ENCODE measurements at regions not wholly inside any gene's neighbourhood (a gene's known extent, or its start where the extent isn't known, plus 50 kb on each side); places are given as distances from the start of the nearest gene placed in this dataset.

- 82% methylated on average over 6 of the region's 6 CpGs for WGBS (ENCODE audit: insufficient coverage)
- Histone ChIP-seq H3K79me2 (ENCODE audit: control insufficient read depth, insufficient read depth, low read length) (no peaks in the 10 kb centered on the region), H3K4me1 (ENCODE audit: control insufficient read depth in 2 of 2, insufficient read depth in 2 of 2, low read length in 2 of 2) (no peaks in the 10 kb centered on the region), H2AFZ (ENCODE audit: insufficient read depth, low read depth, low read length, poor library complexity, severe bottlenecking) (no peak overlapping the region), H3K36me3 (replicated peaks in 1 of 2; ENCODE audit: control extremely low read depth in 1 of 2, control insufficient read depth in 1 of 2, extremely low read depth in 1 of 2, insufficient read depth in 2 of 2, low read length in 1 of 2) (no peaks in the 10 kb centered on the region), H3K4me2 (replicated peaks; ENCODE audit: low read depth, low read length, poor library complexity, severe bottlenecking) (no peak overlapping the region), H4K20me1 (ENCODE audit: control insufficient read depth, insufficient read depth, low read length, poor library complexity, severe bottlenecking) (no peaks in the 10 kb centered on the region), H3K9ac (ENCODE audit: low read length) (no peak overlapping the region), H3K4me3 (ENCODE audit: control extremely low read depth in 1 of 5, extremely low read depth in 1 of 5, insufficient read depth in 1 of 5, low read depth in 2 of 5, low read length in 4 of 5) (no peak overlapping the region), H3K27me3 (replicated peaks in 1 of 4; ENCODE audit: control extremely low read depth in 1 of 4, control insufficient read depth in 3 of 4, insufficient read depth in 4 of 4, low read length in 3 of 4) (peaks cover 0 to 2% (median 0%) of the 10 kb centered on the region in 4 experiments), H3K27ac (ENCODE audit: low read length in 2 of 2) (no peak overlapping the region), H3K9me3 (ENCODE audit: control extremely low read depth in 1 of 3, control insufficient read depth in 2 of 3, insufficient read depth in 1 of 3, low read length in 2 of 3) (peaks cover 0 to 4% (median 0%) of the 10 kb centered on the region in 3 donors)
- ChIA-PET CTCF (no interaction called here), POLR2A (no interaction called here)
- intact Hi-C loops (cut with micrococcal nuclease): no loop called here
- Mint-ChIP-seq H3K4me1 (no peaks in the 10 kb centered on the region), H3K27ac (no peak overlapping the region), H3K27me3 (peaks cover 12% of the 10 kb centered on the region), H3K9me3 (ENCODE audit: insufficient read depth) (peaks cover 3% of the 10 kb centered on the region), H3K4me3 (no peak overlapping the region)
- no peak for TF ChIP-seq EZH2 (IDR thresholded peaks at IDR 0.05; ENCODE audit: borderline replicate concordance, insufficient read depth, low read depth, low read length, poor library complexity, severe bottlenecking)
- TF ChIP-seq, protein P1, sequence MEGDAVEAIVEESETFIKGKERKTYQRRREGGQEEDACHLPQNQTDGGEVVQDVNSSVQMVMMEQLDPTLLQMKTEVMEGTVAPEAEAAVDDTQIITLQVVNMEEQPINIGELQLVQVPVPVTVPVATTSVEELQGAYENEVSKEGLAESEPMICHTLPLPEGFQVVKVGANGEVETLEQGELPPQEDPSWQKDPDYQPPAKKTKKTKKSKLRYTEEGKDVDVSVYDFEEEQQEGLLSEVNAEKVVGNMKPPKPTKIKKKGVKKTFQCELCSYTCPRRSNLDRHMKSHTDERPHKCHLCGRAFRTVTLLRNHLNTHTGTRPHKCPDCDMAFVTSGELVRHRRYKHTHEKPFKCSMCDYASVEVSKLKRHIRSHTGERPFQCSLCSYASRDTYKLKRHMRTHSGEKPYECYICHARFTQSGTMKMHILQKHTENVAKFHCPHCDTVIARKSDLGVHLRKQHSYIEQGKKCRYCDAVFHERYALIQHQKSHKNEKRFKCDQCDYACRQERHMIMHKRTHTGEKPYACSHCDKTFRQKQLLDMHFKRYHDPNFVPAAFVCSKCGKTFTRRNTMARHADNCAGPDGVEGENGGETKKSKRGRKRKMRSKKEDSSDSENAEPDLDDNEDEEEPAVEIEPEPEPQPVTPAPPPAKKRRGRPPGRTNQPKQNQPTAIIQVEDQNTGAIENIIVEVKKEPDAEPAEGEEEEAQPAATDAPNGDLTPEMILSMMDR (IDR thresholded peaks at IDR 0.05): no peak
- ATAC-seq (ENCODE audit: low read depth) (no peak), DNase-seq (no peak)
These were observed 269.3 kb downstream of the GLI2 start for GRCh38 chr2:121004950-121005349.

- POLR2A ChIA-PET: no interaction called here
- Histone ChIP-seq H3K9me3 (ENCODE audit: control extremely low read depth in 1 of 3, control insufficient read depth in 2 of 3, insufficient read depth in 1 of 3, low read length in 2 of 3) (peaks cover 0 to 4% (median 0%) of the 10 kb centered on the region in 3 donors), H4K20me1 (ENCODE audit: control insufficient read depth, insufficient read depth, low read length, poor library complexity, severe bottlenecking) (no peaks in the 10 kb centered on the region), H3K27me3 (replicated peaks in 1 of 4; ENCODE audit: control extremely low read depth in 1 of 4, control insufficient read depth in 3 of 4, insufficient read depth in 4 of 4, low read length in 3 of 4) (peaks cover 0 to 2% (median 0%) of the 10 kb centered on the region in 4 experiments), H3K4me3 (ENCODE audit: control extremely low read depth in 1 of 5, extremely low read depth in 1 of 5, insufficient read depth in 1 of 5, low read depth in 2 of 5, low read length in 4 of 5) (no peak overlapping the region), H3K4me1 (ENCODE audit: control insufficient read depth in 2 of 2, insufficient read depth in 2 of 2, low read length in 2 of 2) (no peaks in the 10 kb centered on the region), H3K4me2 (replicated peaks; ENCODE audit: low read depth, low read length, poor library complexity, severe bottlenecking) (no peak overlapping the region), H3K36me3 (replicated peaks in 1 of 2; ENCODE audit: control extremely low read depth in 1 of 2, control insufficient read depth in 1 of 2, extremely low read depth in 1 of 2, insufficient read depth in 2 of 2, low read length in 1 of 2) (no peaks in the 10 kb centered on the region), H3K27ac (ENCODE audit: low read length in 2 of 2) (no peak overlapping the region), H2AFZ (ENCODE audit: insufficient read depth, low read depth, low read length, poor library complexity, severe bottlenecking) (no peak overlapping the region), H3K79me2 (ENCODE audit: control insufficient read depth, insufficient read depth, low read length) (no peaks in the 10 kb centered on the region), H3K9ac (ENCODE audit: low read length) (no peak overlapping the region)
- ATAC-seq (ENCODE audit: low read depth) (no peak), DNase-seq (no peak)
- H3K27ac Mint-ChIP-seq: no peak overlapping the region
- H3K4me3 Mint-ChIP-seq: no peak overlapping the region
- peaks cover 12% of the 10 kb centered on the region for H3K27me3 Mint-ChIP-seq
- intact Hi-C loops (cut with micrococcal nuclease): no loop called here
- H3K4me1 Mint-ChIP-seq: no peaks in the 10 kb centered on the region
- CTCF ChIA-PET: no interaction called here
- WGBS (ENCODE audit: insufficient coverage): 80% methylated on average over 3 of the region's 3 CpGs
- H3K9me3 Mint-ChIP-seq (ENCODE audit: insufficient read depth): peaks cover 3% of the 10 kb centered on the region
- no peak for TF ChIP-seq EZH2 (IDR thresholded peaks at IDR 0.05; ENCODE audit: borderline replicate concordance, insufficient read depth, low read depth, low read length, poor library complexity, severe bottlenecking)
These were observed 269.8 kb downstream of the GLI2 start for GRCh38 chr2:121005453-121005852.

Measured in B cell (primary cell).